ENCODE measurements at regions not wholly inside any gene's neighbourhood (a gene's known extent, or its start where the extent isn't known, plus 50 kb on each side); places are given as distances from the start of the nearest gene placed in this dataset.

- in situ Hi-C loops (cut with HindIII; ENCODE audit: low sequenced_read_pairs) = no loop called here
Observed at GRCh38 chr3:95476534-95476933, 1337.9 kb upstream of the EPHA6 start.

GRCh38 chr3:95506174-95506573 lies 1308.2 kb upstream of the EPHA6 start:
- no peak for TF ChIP-seq CTCF (IDR thresholded peaks at IDR 0.05; ENCODE audit: low read depth, low read length, missing control alignments)
- in situ Hi-C loops (cut with HindIII; ENCODE audit: low sequenced_read_pairs) = no loop called here
- no peak overlapping the region for H3K4me3 ChIP-seq (ENCODE audit: low read depth, low read length)
- DNase-seq (ENCODE audit: low read depth) = no peak

More at GRCh38 chr3:95476534-95476933, 1337.9 kb upstream of the EPHA6 start:
- DNase-seq (ENCODE audit: low read depth) = no peak
- TF ChIP-seq CTCF (IDR thresholded peaks at IDR 0.05; ENCODE audit: low read depth, low read length, missing control alignments) = no peak
- no peak overlapping the region for H3K4me3 ChIP-seq (ENCODE audit: low read depth, low read length)

- no peak overlapping the region for H3K4me3 ChIP-seq (ENCODE audit: low read depth, low read length)
- in situ Hi-C loops (cut with HindIII; ENCODE audit: low sequenced_read_pairs) = no loop called here
- DNase-seq (ENCODE audit: low read depth) = no peak
- TF ChIP-seq CTCF (IDR thresholded peaks at IDR 0.05; ENCODE audit: low read depth, low read length, missing control alignments) = no peak
Observed at GRCh38 chr3:95508124-95508523, 1306.3 kb upstream of the EPHA6 start.

GRCh38 chr3:95511828-95512227 lies 1302.6 kb upstream of the EPHA6 start:
- TF ChIP-seq CTCF (IDR thresholded peaks at IDR 0.05; ENCODE audit: low read depth, low read length, missing control alignments) = no peak
- in situ Hi-C loops (cut with HindIII; ENCODE audit: low sequenced_read_pairs) = no loop called here

GRCh38 chr3:95514260-95514659 lies 1300.1 kb upstream of the EPHA6 start:
- DNase-seq (ENCODE audit: low read depth) = no peak
- in situ Hi-C loops (cut with HindIII; ENCODE audit: low sequenced_read_pairs) = no loop called here
- no peak overlapping the region for H3K4me3 ChIP-seq (ENCODE audit: low read depth, low read length)
- TF ChIP-seq CTCF (IDR thresholded peaks at IDR 0.05; ENCODE audit: low read depth, low read length, missing control alignments) = no peak

More at GRCh38 chr3:95511828-95512227, 1302.6 kb upstream of the EPHA6 start:
- DNase-seq (ENCODE audit: low read depth) = no peak
- no peak overlapping the region for H3K4me3 ChIP-seq (ENCODE audit: low read depth, low read length)

- in situ Hi-C loops (cut with HindIII; ENCODE audit: low sequenced_read_pairs) = no loop called here
- no peak for DNase-seq (ENCODE audit: low read depth)
- no peak overlapping the region for H3K4me3 ChIP-seq (ENCODE audit: low read depth, low read length)
- no peak for TF ChIP-seq CTCF (IDR thresholded peaks at IDR 0.05; ENCODE audit: low read depth, low read length, missing control alignments)
Observed at GRCh38 chr3:95521396-95521795, 1293.0 kb upstream of the EPHA6 start.

GRCh38 chr3:95522449-95522848 lies 1291.9 kb upstream of the EPHA6 start:
- no peak overlapping the region for H3K4me3 ChIP-seq (ENCODE audit: low read depth, low read length)
- in situ Hi-C loops (cut with HindIII; ENCODE audit: low sequenced_read_pairs) = no loop called here
- no peak for DNase-seq (ENCODE audit: low read depth)
- TF ChIP-seq CTCF (IDR thresholded peaks at IDR 0.05; ENCODE audit: low read depth, low read length, missing control alignments) = no peak

All from astrocyte of the cerebellum (primary cell).